Activated CD8-positive, alpha-beta memory T cell treated with anti-CD3 and anti-CD28 coated beads for 4 hours (primary cell): ENCODE measurements at regions not wholly inside any gene's neighbourhood (a gene's known extent, or its start where the extent isn't known, plus 50 kb on each side); places are given as distances from the start of the nearest gene placed in this dataset.

Source experiments
- DNase-seq, 2 donors: peaks; one replicate each; pipeline ENCODE4 v3.0.0-alpha.2; 2020; ENCODE audit warnings: low read depth in 2 of 2

DNA sequence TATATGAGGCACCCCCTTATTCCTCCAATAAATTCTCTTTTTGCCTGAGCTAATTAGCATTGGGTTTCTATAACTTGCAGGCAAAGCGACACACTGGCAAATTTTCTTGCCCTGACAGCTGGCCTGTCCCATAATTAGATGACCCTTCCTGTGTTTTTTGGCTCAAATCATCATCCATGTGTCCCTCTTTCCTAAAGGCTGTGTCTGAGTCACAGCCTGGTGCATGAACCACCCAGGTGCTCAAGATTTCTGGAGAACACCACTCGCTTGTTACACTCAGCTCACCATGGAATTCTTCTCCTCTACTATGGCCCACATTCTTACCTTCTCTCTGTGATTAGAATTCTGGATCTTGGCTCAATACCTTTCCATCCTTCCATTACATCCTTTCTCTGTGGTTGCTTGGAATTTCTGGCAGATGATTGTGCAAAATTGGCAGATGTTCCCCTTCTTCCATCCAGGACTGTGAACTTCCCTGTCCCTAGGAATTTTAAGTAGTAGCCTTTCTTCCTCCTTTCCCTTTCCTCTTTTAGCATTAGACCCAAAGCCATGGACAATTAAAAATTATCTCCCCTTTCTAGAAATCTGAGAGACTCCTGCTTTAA is 116.0 kb upstream of the ANKRD1 start:
- DNase-seq, result no peak

DNA sequence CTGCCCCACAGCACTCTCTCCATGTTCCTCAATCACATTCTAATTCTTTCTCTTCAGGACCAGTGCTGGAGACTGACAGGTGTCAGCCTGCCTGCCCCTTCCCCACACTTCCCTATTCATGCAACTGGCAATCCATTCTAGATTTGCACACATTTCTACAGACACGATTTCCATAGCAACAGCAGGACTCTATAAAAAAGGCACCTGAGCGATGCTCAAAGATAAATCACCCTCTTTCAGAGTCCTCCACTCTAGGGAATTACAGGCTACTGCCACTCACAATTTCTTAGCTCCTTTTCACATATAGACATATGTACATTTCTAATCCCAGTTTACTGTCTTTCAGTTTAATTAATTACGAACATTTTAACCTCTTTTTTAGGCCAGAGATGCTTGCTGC is 118.1 kb upstream of the ANKRD1 start:
- no peak for DNase-seq

DNA sequence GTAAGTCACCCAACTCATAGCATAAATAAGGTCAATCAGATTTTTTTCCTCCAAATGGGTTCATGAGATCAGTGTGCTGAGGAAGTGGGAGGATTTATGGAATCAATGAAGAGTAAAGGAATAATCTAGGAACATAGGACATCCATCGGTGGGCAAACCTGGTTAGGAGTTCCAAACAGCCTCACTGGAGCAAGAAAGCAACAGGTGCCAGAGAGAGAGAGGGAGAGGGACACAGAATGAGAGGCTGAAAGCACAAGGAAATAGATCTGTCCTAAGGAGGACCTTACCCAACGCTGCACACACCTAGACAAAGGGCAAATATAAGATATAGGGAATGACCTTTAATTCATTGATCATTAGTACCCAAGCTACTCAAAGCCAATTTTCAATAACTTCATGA is 119.5 kb upstream of the ANKRD1 start:
- no peak for DNase-seq

DNA sequence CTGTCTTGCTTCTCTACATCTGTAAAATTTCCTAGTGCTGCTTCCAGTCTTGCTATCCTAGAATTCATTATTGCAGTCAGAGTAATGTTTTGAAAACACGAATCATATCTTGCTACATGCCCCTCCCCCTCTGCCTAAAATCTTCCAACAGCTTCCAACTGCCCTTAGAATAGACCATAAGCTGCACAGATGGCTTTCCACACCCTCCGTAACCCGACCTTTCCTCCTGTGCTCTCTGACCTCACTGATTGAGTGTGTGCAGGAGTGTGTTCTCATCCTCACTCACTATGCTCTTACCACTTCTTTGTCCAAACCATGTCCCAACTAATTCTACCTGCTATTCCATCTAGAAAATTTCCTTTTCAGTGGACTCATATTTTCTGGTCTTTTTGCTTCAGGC is 121.2 kb upstream of the ANKRD1 start:
- no peak for DNase-seq

DNA sequence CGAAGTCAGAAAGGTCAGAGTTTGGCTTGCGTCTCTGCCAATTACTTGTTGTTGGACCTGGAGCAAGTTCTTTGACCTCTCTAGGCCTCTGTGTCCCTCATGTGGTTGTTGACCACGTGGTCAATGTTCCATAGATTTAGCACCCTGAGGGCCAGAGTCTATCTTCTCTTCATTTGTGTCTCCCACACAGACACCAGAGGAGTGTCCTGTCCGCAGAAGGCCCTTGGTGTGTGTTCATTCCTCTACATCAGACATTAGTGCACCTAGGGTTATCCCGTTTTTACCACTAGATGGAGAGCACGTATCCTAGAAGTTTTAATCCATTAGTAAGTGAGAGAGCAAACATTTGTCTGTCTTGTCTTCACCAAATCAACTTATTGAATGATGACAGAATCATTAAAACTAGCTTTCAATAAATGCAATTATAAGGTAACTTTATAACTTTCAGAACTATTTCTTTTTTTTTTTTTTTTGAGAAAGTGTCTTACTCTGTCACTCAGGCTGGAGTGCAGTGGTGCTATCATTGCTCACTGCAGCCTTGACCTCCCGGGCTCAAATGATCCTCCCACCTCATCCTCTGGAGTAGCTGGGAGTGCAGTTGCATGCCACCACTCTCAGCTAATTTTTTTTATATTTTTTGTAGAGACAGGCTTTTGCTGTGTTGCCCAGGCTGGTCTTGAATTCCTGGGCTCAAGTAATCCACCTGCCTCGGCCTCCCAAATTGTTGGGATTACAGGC is 122.5 kb upstream of the ANKRD1 start:
- no peak for DNase-seq

DNA sequence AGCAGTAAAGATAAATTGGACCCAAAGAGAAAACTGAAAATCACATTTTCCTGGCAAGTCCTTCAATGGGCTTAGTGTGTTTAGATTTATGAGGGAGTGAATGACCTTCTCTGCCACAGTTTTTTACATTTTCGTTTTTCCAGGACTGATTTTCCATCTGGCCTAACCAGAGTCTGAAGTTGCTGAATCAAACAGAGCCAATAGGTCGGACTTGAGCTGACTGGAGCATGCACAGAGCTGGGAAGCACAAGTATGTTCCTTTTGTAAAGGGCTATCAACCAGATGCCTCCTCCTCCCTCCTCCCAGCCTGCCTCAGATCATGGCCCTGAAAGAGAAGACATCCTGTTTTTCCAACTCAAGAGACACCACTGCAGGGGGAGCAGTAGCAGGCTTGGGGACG is 126.0 kb upstream of the ANKRD1 start:
- no peak for DNase-seq

DNA sequence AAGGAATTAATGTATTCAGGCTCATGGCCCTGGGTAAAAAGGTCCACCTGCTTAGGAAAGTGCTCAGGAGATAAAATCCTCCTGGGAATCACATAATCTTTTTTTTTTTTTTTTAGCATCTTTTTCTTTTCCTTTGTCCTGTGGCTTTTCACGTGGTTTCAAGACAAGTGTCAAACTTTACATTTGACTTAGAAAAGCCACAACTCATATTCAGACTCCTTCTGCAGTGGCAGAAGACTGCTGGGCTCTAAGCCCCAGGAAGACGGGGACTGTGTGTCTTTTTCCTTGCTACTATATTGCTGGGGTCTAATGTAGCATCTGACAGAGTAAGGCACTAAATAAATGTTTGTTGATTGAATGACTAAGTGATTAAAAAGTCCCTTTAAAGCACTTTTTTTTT is 127.5 kb upstream of the ANKRD1 start:
- no peak for DNase-seq

DNA sequence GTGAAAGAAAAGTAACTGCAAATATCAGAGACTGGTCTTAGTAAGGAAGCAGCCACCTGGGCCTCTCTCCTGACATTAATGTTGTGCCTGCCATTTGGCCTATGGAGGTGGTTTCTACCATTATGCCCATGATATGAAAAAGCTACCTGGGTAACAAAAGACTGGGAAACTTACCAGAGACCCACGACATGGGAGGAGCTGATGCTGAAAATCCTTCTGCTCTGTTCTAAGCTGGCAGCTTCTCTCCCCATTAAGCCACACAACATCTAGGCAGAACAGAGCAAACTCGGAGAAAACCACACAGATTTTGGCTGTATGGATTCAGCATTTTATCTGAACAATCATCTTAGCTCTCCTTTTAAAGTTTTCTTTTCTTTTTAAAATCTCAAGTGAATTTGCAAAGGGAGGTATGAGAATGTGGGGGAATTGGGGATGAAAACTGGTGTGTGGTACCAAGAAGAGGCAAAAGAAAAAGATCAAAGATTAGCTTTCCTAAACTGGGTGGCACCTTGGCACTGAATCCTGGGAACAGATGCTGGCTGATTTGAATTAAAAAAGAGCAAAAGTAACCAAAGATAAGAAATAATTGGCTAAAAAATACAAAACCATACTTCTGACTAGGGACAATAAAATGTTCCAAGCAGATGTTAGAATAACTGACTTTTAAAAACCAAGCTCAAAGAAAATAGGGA is 128.6 kb upstream of the ANKRD1 start:
- no peak for DNase-seq

DNA sequence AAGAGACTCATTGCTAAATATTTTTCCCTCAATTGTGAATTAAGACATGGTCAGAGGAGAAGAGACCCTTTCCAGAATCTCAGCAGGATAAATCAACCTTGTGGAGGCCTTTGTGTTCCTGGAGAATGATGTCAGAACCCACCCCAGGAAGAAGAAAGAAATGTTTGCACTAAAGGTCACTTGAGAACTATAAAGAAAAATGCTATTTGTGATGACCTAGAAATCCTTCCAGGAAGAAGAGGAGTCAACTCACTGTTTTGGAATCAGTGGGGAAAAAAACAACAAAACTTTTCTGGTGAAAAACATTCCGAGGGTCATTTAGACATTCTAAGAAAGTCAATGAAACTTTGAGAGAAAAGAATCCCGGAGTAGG is 129.1 kb upstream of the ANKRD1 start:
- DNase-seq, result no peak

DNA sequence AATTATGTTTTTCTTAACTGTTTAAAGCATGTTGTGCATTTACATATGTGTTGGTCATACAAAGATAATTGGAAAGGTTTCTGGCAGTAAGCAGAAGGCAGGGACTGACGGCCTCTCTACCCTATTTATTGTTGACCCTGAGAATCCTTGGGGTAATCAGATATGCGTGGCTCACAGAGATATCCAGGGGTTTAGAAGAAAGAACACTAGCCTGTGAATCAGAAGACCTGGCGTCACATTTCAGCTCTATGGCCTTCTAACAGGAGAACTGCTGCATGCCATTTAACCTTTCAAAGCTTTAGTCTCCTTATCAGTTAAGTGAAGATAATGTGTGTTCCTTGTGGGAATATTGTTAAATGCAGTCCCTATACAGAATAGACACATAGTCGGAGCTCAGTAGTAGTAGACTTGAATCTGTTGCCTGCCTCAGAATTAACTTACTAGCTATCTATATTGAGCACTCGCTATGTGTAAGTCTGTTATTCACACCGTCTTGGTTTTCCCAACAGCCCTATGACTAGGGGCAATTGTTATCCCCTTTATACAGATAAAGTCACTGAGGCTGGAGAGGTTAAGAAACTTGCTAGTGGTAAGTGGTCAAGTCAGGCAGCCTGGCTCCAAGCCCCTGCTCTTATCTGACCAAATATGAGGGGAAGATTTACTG is 129.6 kb upstream of the ANKRD1 start:
- DNase-seq, result no peak

DNA sequence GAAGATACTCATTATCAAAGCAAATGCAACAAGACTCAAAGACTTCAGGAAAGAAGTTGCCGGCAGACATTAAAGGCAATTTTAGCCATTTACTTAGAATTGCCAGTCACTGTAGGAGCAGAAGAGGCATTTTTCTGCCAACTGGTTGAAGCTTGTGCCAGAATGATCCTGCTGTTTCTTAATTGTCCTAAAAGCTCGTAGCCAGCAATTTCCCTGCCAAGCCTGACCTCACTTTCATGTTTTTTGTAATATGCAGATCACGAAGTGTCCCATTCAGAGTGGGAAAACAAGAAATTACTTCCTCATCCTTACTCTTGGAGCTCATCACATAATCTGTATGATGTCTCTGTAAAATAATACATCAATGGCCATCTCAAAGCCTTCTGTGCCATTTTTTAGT is 130.9 kb upstream of the ANKRD1 start:
- DNase-seq, result no peak

DNA sequence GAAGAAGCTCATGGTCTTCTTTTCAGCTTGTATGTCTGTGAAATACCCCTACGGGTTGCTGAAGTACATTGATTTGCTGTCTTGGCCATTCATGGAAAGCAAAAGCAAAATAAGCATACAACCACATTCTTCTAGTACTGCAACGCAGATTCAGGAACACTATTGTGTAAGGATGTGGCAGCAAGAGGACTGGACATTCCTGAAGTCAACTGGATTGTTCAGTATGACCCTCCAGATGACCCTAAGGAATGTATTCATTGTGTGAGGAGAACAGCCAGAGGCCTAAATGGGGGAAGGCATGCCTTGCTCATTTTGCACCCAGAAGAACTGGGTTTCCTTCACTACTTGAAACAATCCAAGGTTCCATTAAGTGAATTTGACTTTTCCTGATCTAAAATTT is 133.4 kb upstream of the ANKRD1 start:
- DNase-seq, result no peak

DNA sequence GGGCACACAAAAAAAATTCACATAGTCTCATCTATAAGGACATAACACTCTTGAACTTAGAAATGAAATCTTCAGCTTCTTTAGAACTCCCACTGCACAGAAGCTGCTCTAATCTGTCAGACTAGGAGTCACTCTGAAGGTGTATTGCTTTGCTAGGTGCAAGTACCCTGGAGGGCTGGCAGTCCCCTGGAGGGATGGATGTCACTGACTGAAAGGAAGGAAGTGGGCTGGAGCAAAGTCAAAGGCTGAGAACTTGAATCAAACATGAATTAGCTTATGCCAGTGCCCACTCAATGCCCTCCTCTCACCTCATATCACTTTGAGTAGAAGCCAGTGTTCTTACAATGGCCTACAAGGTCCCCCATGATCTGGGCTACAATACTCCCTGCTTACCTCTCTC is 140.3 kb upstream of the ANKRD1 start:
- DNase-seq, result no peak

DNA sequence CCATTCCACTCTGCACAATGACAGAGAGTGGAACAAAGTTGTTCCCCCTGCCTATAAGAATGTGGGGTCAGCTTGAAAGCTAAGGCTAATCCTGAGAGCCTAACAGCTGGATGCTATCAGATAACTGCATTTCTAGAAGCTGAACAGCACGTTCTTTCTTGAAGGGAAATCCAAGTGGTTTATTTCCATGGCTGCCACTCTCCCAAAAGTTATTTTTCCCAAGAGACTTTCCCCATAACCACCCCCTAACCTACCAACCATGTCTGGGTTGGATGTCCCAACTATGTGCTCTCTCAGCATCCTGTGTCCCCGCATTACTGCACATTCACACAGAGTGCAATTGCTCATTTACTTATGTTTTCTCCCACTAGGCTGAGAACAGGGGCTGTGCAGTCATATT is 140.7 kb upstream of the ANKRD1 start:
- no peak for DNase-seq

DNA sequence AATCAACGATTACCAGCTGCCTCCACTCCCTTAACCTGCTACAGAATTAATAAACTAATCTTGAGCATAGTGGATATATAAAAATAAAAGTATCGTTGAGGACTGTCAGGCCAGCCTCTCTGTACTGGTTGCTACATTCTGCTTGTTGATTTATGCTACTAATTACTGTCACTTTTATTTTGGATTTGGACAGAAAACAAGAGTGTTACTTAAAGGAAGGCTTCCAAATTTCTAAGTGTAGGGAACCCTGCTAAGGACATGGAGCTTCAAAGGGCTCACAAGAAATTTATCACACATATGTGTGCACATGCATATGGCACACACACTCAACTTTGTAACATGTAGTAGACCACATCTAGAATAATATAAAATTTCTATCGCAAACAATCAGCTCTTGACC is 141.2 kb upstream of the ANKRD1 start:
- no peak for DNase-seq

DNA sequence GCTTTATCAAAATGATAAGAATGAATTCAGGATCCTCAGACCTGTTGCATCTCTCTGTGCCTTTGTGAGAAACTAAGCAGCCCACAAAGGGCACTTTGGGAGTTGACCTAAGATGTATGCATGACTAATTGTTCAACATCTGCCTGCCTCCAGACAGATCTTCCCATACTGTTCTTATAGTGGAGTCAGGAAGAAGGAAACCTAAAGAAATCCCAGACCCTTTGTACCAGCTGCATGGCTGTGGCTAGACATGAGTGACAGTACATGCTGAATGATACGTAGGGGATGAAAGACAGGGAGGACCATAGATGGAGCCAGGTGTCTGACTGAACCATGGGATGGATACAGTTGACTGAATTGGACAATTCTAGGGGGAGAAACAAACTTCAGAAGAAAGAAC is 148.7 kb upstream of the PCGF5 start:
- DNase-seq, result no peak

DNA sequence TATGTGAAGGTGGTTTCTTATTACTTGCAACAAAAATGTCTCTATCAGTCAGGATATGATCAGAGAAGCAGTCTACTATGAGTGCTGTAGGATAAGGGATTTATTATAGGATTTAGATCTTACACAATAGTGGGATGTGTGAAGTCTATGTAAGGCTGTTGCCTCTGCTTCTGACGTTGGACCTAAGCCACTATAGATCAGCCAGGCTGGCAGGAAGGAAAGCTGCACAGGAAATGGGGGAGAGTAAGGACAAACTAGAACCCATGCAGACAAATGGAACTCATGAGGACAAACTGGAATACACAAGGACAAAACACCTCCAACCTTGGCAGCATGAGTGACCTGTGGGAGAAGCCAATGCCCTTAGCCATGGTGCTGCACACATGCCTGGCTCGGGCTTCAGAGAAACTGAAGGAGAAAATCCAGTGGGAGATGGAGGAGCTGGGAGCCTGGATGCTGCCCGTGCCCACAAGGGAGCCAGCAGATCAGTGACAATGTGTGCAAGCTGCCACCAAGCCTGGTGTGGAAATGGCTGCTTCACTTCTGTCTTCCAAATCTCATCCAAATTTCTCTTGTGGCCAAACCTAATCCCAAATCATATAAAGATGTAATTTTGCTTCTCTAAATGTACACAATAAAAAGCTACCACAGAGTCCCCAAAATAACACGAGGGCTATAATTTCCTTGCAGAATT is 147.0 kb upstream of the PCGF5 start:
- DNase-seq, result no peak

DNA sequence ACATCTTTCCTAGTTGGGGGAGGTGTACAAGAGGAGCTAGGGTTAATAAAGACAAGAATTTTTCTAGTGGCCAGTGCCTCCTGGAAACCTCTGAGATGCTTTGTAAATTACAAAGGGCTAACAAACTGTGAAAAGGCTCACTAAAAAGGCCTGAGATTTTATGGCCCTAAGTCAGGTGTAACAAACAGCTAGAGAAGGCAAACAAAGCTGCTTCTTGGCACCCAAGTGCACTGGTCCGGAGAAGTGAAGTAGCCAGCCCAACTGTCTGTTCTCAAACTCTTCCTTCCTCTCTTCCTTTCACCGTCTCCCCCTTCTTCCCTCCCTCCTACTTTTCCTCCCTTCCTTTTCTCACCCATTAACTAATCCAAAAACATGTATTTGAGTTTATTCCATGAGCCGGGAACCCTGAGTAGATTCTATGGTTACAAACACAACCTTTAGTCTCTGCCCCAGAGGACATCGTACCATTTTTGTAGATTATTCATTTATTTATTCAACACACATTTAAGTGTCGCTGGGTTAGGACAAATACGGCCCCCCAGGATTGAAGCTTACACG is 143.4 kb upstream of the PCGF5 start:
- no peak for DNase-seq

DNA sequence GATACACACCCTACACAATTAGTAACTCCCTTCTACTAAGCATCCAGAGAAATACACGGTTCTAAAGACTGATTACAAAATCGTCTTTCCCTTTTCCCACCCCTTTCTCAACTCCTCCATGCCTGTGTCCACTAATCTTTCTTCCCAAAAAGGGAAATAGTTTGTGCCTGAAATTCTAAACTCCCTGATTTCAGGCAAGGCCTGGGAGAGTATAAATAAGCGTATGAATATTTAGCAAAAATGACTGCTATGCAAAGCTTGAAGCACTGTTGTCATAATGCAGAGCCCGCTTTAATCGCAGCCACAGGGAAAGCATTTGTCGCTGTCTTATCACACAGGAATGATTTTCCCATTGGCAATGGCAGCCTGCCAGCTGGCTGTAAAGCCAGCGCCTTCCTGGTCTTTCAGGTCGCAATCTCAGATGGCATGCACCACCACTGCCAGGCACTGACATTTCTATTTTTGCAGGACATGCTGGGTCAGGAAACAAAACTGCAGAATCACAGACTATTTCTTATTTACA is 142.9 kb upstream of the PCGF5 start:
- no peak for DNase-seq

DNA sequence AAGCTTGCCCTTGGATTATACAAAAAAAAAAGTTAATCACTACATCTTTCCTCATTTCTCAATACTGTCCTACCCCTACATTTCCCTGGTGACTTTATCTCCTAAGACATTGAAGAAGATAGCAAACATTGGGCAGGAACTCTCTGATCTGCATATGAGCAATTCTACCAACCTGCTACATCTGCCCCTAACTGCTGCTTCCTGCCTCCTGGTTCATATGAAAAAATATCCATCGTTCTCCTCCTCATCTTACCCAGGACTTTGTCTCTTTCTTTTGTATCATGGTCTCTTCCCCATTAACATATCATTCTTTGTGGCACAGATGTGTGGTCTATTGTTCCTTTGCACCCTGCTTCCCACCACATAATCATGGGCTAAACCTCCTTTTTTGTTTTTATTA is 139.7 kb upstream of the PCGF5 start:
- no peak for DNase-seq

DNA sequence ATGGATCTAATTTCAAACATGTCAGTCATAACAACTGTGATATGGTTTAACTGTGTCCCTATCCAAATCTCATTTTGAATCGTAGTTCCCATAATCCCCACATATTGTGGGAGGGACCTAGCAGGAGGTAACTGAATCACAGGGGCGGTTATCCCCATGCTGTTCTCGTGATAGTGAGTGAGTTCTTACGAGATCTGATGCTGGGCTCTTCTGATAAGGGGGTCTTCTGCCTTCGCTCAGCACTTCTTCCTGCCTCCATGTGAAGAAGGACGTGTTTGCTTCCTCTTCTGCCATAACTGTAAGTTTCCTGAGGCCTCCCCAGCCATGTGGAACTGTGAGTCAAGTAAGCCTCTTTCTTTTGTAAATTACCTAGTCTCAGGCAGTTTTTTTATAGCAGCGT is 138.0 kb upstream of the PCGF5 start:
- no peak for DNase-seq
